ENCODE measurements at regions not wholly inside any gene's neighbourhood (a gene's known extent, or its start where the extent isn't known, plus 50 kb on each side); places are given as distances from the start of the nearest gene placed in this dataset.

GRCh38 chr14:62003701-62004100, 241.5 kb downstream of the SNAPC1 start:
- H3K79me2 ChIP-seq: no peaks in the 10 kb centered on the region

DNA sequence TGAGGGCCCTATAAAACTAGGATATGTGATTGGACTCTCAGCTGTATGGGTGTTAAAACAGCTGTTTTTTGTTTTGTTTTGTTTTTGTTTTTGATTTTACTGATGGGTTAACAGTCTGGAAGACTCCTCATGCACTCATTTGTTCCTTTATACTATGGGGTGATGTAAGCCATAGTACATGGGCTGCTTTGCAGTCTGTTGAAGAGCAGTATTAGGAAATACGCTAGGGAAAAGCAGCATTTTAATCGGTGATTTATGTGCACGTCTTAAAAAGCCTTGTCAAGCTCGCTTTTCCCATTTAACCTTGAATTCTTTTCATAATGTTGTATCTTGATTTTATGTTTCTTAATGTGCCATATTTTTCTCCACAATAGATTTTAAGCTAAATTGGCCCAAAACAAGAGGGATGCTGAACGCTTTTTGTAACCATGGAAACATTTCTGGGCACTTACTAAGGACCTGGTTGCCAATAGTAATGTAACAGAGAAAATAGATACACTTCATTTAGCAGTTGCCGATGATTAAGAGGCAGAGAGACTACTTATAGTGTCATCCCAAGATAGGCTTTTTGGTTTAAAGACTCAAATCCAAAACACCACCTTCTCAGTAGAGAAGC, 244.0 kb downstream of the SNAPC1 start:
- peaks cover 7% of the 10 kb centered on the region for H3K27me3 ChIP-seq
- no peaks in the 10 kb centered on the region for H3K9me3 ChIP-seq (ENCODE audit: low read depth)
- no peaks in the 10 kb centered on the region for H3K9me2 ChIP-seq (replicated peaks; ENCODE audit: insufficient read depth)
- H3K4me1 ChIP-seq (ENCODE audit: insufficient read depth): no peaks in the 10 kb centered on the region
- no peaks in the 10 kb centered on the region for H3K79me2 ChIP-seq
- H2AFZ ChIP-seq: no peak overlapping the region
- no peak overlapping the region for H3K27ac ChIP-seq
- DNase-seq (ENCODE audit: low spot score): no peak
- WGBS (ENCODE audit: low lambda C conversion rate, missing lambda C conversion rate): 85% methylated on average over 6 of the region's 6 CpGs
- H4K20me1 ChIP-seq (ENCODE audit: insufficient read depth, poor library complexity, severe bottlenecking): no peaks in the 10 kb centered on the region
- no peak overlapping the region for H3K4me3 ChIP-seq
- no peak overlapping the region for H3K4me2 ChIP-seq
- no peaks in the 10 kb centered on the region for H3K36me3 ChIP-seq (replicated peaks; ENCODE audit: insufficient read depth, low read depth)
- no peak for TF ChIP-seq EZH2 (IDR thresholded peaks at IDR 0.05; ENCODE audit: borderline replicate concordance)
- no peak for TF ChIP-seq EZH2phosphoT487 (IDR thresholded peaks at IDR 0.05; ENCODE audit: low read depth, severe bottlenecking, unreplicated experiment)
- TF ChIP-seq, protein P1, sequence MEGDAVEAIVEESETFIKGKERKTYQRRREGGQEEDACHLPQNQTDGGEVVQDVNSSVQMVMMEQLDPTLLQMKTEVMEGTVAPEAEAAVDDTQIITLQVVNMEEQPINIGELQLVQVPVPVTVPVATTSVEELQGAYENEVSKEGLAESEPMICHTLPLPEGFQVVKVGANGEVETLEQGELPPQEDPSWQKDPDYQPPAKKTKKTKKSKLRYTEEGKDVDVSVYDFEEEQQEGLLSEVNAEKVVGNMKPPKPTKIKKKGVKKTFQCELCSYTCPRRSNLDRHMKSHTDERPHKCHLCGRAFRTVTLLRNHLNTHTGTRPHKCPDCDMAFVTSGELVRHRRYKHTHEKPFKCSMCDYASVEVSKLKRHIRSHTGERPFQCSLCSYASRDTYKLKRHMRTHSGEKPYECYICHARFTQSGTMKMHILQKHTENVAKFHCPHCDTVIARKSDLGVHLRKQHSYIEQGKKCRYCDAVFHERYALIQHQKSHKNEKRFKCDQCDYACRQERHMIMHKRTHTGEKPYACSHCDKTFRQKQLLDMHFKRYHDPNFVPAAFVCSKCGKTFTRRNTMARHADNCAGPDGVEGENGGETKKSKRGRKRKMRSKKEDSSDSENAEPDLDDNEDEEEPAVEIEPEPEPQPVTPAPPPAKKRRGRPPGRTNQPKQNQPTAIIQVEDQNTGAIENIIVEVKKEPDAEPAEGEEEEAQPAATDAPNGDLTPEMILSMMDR (IDR thresholded peaks at IDR 0.05; ENCODE audit: poor library complexity): no peak

More at GRCh38 chr14:62003701-62004100, 241.5 kb downstream of the SNAPC1 start:
- H3K4me2 ChIP-seq: no peak overlapping the region
- H3K4me1 ChIP-seq (ENCODE audit: insufficient read depth): no peaks in the 10 kb centered on the region
- H3K9me2 ChIP-seq (replicated peaks; ENCODE audit: insufficient read depth): no peaks in the 10 kb centered on the region
- no peak overlapping the region for H3K27ac ChIP-seq
- H3K27me3 ChIP-seq: no peaks in the 10 kb centered on the region
- no peaks in the 10 kb centered on the region for H3K36me3 ChIP-seq (replicated peaks; ENCODE audit: insufficient read depth, low read depth)
- DNase-seq (ENCODE audit: low spot score): no peak
- H3K4me3 ChIP-seq: no peak overlapping the region
- no peaks in the 10 kb centered on the region for H3K9me3 ChIP-seq (ENCODE audit: low read depth)
- H2AFZ ChIP-seq: no peak overlapping the region
- 67% methylated on average over 2 of the region's 2 CpGs for WGBS (ENCODE audit: low lambda C conversion rate, missing lambda C conversion rate)
- H4K20me1 ChIP-seq (ENCODE audit: insufficient read depth, poor library complexity, severe bottlenecking): no peaks in the 10 kb centered on the region
- TF ChIP-seq, protein P1 (IDR thresholded peaks at IDR 0.05; ENCODE audit: poor library complexity): no peak
- no peak for TF ChIP-seq EZH2 (IDR thresholded peaks at IDR 0.05; ENCODE audit: borderline replicate concordance)
- no peak for TF ChIP-seq EZH2phosphoT487 (IDR thresholded peaks at IDR 0.05; ENCODE audit: low read depth, severe bottlenecking, unreplicated experiment)

DNA sequence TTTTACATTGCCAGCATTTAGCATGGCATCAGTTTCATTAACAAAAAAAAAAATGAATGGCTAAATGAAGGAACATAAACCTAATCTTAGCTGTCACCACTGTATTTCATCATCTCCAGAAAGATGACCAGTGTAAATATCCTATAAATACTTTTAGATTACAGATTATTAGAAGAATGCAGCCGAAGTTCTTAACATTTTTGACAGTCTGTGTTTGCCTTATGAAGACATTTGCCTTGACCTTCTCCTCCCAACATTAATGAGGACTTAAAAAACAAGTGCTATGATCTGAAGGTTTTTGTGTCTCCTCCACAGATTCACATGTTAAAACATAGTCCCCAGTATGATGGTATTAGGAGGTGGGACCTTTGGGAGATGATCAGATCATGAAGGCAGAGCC, 253.0 kb downstream of the SNAPC1 start:
- Histone ChIP-seq H3K4me1 (ENCODE audit: insufficient read depth) (no peaks in the 10 kb centered on the region), H3K4me3 (no peak overlapping the region), H3K27me3 (no peaks in the 10 kb centered on the region), H3K79me2 (no peaks in the 10 kb centered on the region), H3K9me2 (replicated peaks; ENCODE audit: insufficient read depth) (no peaks in the 10 kb centered on the region), H3K27ac (no peak overlapping the region), H3K4me2 (no peak overlapping the region), H2AFZ (no peak overlapping the region), H3K36me3 (replicated peaks; ENCODE audit: insufficient read depth, low read depth) (no peaks in the 10 kb centered on the region), H4K20me1 (ENCODE audit: insufficient read depth, poor library complexity, severe bottlenecking) (no peaks in the 10 kb centered on the region), H3K9me3 (ENCODE audit: low read depth) (no peaks in the 10 kb centered on the region)
- DNase-seq (ENCODE audit: low spot score): no peak
- WGBS (ENCODE audit: low lambda C conversion rate, missing lambda C conversion rate): 50% methylated on average over 1 of the region's 1 CpG
- TF ChIP-seq, protein P1 (IDR thresholded peaks at IDR 0.05; ENCODE audit: poor library complexity): no peak
- TF ChIP-seq EZH2phosphoT487 (IDR thresholded peaks at IDR 0.05; ENCODE audit: low read depth, severe bottlenecking, unreplicated experiment) (no peak), EZH2 (IDR thresholded peaks at IDR 0.05; ENCODE audit: borderline replicate concordance) (no peak)

All from hepatocyte (in vitro differentiated cells).